Effector CD8-positive, alpha-beta T cell (primary cell): ENCODE measurements at regions not wholly inside any gene's neighbourhood (a gene's known extent, or its start where the extent isn't known, plus 50 kb on each side); places are given as distances from the start of the nearest gene placed in this dataset.

Experiments used
- DNase-seq: peaks from one replicate; lab custom pipeline; 2025; lab: John Stamatoyannopoulos, UW

DNA sequence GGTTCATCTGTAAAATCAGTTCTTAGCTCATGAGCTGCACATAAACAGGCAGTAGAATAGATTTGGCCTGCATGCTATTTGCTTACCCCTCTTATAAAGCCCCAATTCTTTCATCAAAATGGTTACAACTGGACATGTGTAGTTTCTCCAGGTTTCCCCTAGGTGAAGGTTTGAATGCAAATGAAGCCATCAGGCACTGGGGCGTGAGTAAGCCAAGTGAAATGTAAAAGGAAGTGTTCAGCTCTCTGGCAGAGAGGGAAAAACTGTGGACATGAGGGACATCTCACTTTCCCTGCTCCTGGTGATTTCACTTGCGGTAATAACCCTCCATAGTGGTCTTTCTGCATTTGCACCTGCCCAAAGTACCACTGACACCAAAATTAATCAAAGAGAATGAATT is 1402.3 kb upstream of the LRRTM1 start:
- no peak for DNase-seq

DNA sequence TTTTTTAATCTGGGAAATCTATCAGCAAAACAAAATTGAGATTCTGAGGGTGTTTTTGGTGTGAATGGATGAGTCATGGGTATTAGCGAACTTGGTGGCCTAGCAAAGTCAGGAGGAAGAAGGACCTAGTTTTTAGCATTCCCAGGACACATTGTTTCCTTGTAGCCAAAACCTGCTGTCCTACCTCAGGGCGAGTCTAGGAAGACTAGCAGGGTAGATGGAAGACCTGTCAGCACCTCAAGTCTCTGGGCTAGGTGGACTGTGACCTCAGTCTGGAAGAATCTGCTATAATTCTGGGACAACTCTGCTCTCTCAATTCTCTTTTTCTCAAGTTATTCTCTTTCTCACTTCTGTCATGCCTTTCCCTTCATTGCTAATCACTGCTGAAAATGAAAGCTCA is 1399.3 kb upstream of the LRRTM1 start:
- DNase-seq = no peak

DNA sequence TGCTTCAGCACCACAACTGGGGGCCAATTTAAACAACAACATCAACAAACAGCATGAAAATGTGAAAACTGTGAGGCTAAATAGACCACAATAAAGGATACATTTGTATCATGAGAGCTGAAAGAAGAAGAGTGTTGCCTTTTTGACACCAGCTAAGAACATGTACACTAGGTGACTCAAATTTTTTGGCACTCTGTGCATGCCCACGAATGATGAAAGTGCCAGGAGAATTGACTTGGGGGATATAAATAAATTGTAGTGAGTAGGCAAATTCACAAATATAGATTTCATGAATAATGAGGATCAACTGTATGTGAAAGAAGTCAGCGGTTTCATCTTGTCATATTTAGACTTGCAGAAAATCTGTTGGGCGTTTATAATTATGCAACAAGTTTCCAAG is 1388.0 kb upstream of the LRRTM1 start:
- DNase-seq = no peak

DNA sequence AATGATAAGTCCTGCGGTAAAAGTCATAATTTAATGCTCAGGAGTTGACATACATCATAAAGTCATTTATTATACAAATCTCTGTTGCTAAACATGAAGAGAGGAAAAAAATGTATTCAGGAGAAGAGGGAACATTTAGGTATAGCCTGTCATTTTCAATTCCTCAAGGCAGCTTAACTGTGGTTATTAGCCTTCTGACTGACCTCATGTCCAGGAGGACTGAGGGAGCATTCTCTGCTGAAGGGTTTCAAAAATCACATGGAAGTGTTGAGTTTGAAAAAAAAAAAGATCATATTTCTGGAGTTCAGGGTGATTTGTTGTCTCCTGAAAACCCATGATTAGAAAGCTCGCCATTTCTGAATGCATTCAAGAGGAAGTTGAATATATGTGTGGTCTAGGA is 1371.1 kb upstream of the LRRTM1 start:
- DNase-seq = no peak

DNA sequence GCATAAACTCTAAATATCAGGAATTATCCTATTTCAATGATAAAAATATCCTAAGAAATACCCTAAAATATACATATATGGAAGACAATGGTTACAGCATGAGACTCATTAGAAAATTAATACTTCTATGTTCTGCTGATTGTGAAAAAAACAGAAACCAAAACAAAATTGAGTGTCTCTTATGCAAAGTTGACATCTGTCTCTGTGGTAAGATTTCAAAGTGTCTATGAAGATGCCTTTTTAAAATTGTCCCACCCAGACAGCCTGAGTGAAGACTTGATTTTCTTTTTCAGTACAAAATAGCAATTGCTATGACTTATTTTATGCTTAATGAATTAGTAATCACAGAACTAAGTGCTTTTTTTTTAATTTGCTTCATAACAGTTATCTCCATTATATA is 1368.4 kb upstream of the LRRTM1 start:
- no peak for DNase-seq

DNA sequence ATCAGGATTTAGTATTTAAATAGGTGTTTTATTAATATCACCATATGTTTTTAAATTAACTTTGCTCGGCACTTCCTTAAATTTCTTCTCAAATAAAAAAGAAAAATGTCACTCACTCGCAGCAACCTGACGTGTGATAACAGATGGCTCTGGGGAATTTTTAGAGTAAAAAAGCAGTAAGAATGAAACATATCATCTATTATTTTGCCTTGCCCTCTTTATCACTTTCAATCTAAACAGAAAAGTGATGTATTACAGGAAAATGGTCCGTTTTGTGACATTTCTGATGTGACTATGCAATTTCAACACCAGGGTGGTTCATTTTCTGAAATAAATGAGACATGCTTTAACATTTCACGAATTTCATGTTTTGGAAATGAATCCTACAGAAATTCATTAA is 1368.0 kb upstream of the LRRTM1 start:
- no peak for DNase-seq

DNA sequence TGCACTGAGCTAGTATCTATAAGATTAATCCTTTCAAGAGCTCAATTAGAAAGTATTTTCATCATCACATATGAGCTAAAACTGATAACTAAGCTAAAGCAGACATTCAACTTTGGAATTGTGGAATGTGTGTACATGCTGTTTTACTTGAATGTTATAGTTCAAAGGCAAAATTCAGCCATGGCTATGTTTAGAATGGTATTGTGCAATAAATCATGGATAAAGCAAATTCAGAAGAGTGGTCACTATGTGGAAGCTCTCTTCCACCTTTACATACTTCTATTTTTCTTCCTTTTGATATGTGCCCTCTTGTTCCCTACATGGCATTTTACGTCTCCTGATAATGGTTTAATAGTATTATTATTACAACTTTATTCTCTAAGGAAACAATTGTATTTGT is 1366.3 kb upstream of the LRRTM1 start:
- DNase-seq = no peak

DNA sequence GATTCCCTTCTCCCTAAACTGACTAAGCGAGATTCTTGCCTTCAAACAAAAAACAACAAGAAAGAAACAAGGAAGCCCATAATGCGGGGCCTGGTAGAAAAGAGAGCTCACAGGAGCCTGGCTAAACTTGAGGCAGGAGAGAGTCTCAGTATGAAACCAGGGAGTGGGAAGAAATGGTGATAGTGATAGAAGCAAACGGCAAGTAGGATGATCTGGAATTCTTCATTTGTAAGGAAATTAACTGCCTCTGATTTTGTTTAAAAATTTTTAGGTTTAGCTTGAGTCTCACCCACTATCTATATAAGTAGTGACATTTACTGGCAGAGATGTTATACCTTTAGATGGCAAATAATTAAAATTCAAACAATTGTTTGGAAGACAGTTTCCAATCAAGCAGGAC is 1356.5 kb upstream of the LRRTM1 start:
- DNase-seq = no peak

DNA sequence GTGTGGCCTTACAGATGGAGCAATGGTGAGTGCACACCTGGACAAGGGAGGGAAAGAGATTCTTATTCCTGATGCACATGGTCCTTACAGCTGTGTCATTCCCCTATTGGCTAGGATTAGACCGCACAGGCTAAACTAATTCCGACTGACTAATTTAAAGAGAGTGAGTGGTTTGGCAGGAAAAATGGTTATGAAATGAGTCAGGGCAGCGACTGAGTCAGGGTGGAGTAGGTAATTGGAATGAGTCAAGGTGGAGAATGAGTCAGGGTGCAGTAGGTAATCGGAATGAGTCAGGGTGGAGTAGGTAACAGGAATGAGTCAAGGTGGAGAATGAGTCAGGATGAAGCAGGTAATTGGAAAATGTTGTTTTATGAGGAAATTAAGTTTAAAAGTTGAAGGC is 1353.7 kb upstream of the LRRTM1 start:
- DNase-seq = no peak

DNA sequence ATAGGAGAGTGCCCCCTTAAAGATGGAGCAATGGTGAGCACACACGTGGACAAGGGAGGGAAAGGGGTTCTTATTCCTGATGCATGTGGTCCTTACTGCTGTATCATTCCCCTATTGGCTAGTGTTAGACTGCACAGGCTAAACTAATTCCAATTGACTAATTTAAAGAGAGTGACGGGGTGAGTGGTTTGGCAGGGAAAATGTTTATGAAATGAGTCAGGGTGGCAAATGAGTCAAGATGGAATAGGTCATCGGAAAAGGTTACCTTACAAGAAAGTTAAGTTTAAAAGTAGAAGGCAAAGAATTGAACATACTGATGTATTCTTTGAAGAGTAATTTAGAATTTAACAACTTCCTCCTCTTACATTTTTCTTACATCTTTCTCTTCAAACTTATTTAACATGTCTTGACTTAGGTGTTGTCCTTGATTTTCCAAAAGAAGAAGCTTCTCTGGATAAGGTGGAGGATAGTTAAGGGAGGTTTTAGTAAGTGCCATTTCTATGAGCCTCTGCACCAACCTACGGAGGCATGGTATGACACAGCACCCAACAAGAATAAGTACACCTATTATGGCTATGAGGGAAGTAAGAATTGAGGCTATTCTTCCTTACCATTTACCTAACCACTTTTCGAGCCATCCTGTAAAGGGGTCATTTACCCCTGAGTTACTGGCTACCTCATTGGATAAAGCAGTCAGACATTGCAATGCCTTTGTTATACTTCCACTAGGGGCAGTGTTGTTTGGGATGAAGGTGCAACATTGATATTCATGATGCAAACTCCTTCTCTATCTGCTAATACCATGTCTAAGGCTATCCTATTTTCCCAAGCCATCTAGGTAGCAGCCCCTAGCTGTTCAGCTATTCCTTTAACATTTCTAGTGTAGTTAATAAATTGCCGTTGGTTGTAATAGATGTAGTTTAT is 1345.8 kb upstream of the LRRTM1 start:
- no peak for DNase-seq

DNA sequence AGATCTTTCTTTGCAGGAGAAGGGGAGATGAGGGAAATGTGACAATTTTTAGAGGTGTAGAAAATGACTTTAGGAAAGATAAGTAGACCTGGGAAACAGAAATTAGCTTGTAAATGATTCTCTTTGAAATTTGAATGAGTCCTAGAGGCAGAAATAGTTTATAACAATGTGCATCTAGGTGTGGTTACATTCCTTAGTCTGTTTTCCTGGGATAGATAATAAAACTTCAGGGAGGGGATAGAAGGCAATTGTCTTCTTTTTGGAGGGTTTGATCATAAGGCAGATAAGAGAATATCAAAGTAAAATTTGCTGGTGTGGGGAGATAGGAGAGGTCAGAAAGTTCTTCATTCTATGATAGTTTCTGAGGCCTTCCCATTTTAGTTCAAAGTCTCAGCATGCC is 1344.3 kb upstream of the LRRTM1 start:
- no peak for DNase-seq

DNA sequence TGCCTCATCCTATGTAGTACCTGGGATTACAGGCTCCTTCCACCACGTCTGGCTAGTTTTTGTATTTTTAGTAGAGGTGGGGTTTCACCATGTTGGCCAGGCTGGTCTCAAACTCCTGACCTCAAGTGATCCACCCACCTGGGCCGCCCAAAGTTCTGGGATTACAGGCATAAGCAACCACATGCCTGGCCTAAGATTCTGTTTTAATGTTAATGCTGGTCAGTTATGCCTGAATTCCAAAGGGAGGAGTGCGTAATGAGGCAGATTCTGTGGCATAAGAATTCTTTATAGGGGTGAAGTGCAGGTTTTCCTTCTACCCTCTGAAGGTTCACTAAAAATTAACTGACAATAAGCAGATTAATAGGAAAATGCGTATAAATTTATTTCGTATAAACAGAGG is 1343.8 kb upstream of the LRRTM1 start:
- DNase-seq = no peak

DNA sequence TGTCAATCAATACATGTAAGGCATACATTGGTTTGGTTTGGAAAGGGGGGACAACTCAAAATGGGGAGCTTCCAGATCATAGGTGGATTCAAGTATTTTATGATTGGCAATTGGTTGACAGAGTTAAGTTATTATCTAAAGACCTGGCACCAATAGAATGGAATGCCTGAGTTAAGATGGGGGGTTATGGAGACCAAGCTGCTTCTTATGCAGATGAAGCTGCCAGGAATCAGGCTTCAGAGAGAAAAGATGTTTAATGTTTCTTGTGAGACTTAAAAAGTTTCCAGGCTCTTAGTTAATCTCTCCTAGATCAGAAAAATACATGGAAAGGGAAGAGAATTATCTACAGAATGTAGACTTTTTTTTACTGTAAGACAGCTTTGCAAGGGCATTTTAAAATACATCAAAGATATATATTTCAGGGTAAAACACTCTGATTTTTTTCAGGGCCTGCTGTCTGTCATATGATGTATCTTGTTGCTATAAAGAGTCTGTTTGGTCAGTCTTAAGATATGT is 1343.2 kb upstream of the LRRTM1 start:
- DNase-seq = no peak

DNA sequence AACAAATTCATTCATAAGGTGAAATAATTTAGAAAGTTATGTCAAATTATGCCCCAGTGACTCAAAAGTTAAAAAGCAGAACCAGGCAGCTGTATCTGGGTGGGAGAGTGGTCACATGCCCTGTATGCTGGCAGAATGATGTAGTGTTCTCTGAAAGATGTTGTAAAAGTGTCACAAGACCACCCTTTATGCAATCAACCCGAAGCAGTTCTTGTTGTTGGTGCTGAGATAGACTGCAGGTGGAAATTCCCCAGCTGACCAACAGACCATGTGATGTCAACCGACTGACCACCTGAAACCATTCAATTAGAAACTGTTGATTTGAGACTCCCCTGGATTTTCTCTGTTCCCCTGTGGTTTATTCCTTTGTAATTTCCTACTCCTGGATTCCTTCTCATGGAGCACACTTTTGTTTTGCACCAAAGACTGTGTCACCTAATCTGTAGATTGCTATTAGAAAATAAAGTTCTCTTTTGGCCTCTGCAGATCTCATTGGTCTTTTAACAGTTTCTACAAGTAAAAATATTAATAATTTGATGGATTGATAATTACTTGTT is 1341.3 kb upstream of the LRRTM1 start:
- DNase-seq = no peak

DNA sequence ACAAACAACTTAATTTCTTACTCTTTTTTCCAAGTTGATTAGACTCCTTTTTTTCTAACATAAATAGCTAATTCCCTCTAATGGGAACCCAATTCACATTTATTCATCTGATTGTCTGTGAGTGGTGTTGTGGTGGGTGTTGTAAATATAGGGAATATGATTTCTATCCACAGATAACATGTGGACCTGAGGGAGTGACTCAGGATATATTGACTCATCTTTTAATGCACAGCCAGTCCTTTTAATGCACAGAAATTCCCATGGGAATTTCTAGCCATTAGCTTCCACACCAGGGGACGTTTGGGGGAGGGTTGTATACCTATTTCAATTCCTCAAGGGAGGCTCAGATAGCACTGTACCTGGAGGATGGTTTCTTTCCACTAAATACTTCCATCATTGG is 1339.6 kb upstream of the LRRTM1 start:
- DNase-seq = no peak

DNA sequence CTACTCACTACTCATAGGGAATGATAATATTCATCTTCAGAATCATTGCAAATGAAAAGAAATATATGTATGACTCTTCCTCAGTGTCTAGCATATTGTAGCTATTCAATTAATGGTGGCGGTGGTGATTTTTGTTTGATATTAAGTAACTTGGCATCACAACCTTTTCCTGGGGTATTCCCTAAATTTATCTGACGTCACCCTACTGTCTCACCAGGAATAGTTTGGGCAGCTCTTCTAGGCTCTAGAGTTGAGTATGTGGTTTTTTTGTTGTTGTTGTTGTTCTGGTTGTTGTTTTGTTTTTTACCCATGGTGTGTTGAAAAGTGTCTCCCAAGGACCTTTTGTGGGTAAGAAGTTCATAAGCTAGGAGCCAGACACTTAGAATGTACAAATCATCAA is 1320.3 kb upstream of the LRRTM1 start:
- no peak for DNase-seq

DNA sequence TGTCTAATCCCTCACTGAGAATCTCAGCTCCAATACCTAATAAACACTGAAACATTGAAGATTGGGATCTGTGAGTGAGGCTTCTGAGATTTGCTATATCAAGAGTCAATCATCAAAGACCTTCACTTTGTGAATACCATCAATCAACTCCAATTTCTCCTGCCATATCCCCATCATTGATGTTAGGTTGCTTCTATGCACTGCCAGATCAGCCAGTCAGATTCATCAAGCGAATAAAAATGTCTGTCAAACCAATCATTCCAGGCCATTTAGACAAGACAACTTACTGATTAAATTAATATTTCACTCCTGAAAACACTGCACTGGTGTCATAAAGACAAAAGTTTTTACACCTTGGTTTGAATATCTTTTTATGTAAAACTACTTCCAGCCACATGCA is 1295.5 kb upstream of the LRRTM1 start:
- no peak for DNase-seq

DNA sequence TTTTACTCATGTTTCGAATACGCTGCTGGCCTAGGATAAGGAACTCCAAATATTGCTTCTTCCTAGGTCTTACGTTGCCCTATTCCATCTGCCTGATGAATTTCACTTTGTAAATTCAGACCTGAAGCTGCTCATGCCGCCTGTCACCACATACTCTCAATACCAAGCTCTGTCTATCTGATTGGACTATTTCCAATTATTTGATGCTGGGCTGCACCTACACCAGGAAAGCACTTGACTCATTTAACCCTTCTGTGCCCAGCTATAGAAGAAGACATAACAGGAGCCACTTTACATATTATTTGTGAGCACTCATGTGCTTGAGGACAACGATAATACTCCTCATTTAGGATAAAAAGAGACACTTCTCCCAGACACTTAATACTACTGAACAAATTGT is 1293.9 kb upstream of the LRRTM1 start:
- DNase-seq = no peak

DNA sequence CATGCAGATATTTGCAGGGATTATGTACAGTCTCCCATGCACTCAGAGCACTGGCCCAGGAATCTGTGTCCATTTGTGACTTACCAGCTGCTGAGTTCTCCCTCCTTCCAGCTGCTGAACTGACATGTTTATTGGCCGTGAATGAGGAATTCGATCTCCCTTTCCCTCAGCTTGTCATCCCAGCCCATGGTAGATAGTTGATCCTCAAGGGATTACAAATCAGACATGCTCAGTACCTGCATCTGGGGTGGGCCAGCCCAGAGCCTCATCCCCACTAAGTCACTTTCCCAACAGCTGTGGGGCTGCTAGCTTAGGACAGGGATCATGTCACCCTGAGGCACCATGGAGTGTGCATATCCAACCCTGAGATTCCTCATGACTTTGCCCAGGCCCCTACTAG is 1284.9 kb upstream of the LRRTM1 start:
- DNase-seq = no peak

DNA sequence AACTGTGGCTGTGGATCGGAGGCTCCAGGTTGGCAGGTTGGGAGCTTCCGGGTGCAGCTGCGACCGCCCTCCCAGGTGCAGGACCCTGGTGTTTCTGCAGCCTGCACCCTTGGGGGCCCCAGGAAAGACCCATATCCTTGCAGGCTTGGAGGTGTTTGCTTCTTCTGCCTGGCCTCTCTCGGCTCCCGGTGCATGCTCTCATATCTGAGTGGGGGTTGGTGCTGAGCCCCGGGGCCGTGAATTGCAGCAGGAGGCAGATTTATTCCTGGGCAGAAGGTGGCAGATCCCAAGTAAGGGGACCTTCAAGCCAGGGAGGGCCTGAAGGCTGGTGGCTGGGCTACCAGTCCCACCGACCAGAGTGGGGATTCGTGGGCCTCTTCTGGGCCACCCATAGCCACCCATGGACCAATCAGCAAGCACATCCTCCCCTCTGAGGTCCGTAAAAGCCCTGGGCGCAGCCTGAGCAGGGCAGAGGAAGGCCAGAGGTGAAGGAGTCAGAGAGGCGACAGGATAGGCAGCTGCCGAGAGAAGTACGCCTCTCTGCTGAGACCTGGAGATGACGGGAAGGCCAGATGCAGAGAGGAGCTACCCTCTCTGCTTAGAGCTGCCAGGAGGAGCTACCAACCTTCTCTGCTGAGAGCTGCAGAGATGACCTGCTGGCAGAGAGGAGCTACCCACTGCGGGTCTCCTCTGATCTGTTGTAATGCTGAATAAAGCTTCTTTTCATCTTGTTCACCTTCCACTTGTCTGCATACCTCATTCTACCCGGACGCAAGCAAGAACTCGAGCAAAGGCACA is 1279.0 kb upstream of the LRRTM1 start:
- no peak for DNase-seq

DNA sequence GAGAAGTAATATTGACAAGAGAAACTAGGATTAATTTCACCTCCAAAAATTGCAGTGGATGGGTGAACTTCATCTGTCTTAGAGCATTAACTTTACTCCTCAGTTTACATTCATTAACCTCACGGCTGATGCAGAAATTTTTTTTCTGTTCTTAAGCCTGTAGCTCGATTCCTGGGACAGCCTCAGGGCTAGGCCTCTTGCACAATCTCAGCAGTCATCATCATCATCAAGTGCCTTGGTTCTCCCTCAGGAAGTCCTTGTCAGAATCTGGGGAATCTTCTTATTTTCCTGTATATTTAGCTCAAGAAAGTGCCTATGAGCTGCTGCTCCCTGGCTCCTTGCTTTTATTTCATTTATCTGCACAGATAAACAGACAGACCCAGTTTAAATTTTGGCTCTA is 1272.2 kb upstream of the LRRTM1 start:
- DNase-seq = no peak

DNA sequence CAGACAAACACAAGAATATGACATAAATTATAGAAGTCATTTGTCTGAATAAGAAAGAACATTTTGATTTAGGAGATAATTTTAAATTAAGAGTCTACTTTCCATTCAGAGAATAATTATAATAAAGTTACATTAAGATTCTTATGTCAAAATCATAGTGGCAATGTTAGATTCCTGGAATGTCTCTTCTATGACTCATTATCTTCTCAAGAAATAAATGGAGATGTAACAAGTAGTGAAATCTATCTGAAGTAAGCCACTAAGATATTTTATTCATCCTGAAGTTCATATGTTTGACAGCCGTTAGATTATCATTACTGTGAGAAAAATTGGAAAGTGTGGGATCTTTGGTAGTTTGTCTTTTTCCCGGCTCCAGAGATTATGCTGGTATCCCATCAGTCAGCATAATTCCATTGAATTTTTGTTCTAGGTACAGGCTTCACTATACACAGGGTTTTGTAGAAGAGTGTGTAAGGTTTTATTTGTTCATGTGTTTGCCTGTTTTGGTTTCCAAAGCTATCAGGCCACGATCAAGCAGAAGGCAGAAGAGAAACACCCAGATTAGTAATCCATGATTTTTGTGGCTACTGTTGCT is 1246.6 kb upstream of the LRRTM1 start:
- DNase-seq = no peak
